DOHH2 (cell line): ENCODE measurements at regions not wholly inside any gene's neighbourhood (a gene's known extent, or its start where the extent isn't known, plus 50 kb on each side); places are given as distances from the start of the nearest gene placed in this dataset.

Source experiments
- H3F3A ChIP-seq: fragments of 200-600 bp; sonication (generic), shearing (Covaris generic); 2 replicates; pipeline ENCODE4 v1.6.0; 2016; ENCODE audit warnings: antibody characterized with exemption, mild to moderate bottlenecking; ENCODE audit not compliant: control insufficient read depth, insufficient read depth
- H3K27ac ChIP-seq: fragments of 200-600 bp; sonication (generic); 2 replicates; pipeline ENCODE4 v1.5.1; 2014; ENCODE audit warnings: low read depth, mild to moderate bottlenecking, low read length, moderate library complexity
- H3K27me3 ChIP-seq: fragments of 200-600 bp; sonication (generic); 2 replicates; pipeline ENCODE4 v1.6.1; 2014; ENCODE audit warnings: mild to moderate bottlenecking, low read length, mixed read lengths; ENCODE audit not compliant: control insufficient read depth
- H3K36me3 ChIP-seq: fragments of 200-600 bp; sonication (generic); 2 replicates; pipeline ENCODE4 v1.6.1; 2014; ENCODE audit warnings: mild to moderate bottlenecking, low read length, moderate library complexity, mixed read lengths; ENCODE audit not compliant: control insufficient read depth
- H3K4me1 ChIP-seq: fragments of 200-600 bp; sonication (generic); 2 replicates; pipeline ENCODE4 v1.6.1; 2014; ENCODE audit warnings: mild to moderate bottlenecking, low read length, mixed read lengths; ENCODE audit not compliant: control insufficient read depth
- H3K4me2 ChIP-seq: fragments of 200-600 bp; sonication (generic); 2 replicates; pipeline ENCODE4 v1.6.0; 2014; ENCODE audit warnings: mild to moderate bottlenecking, low read length, moderate library complexity
- H3K4me3 ChIP-seq: fragments of 200-600 bp; sonication (generic); 2 replicates; pipeline ENCODE4 v1.5.1; 2014; ENCODE audit warnings: mild to moderate bottlenecking, low read length, mixed read lengths
- H3K79me2 ChIP-seq: fragments of 200-600 bp; sonication (generic); 2 replicates; pipeline ENCODE4 v1.6.1; 2014; ENCODE audit warnings: mild to moderate bottlenecking, low read length, mixed read lengths; ENCODE audit not compliant: control insufficient read depth
- H3K9me2 ChIP-seq: fragments of 200-600 bp; sonication (generic); replicated peaks from 2 replicates; pipeline ENCODE4 v1.6.1; 2014; ENCODE audit warnings: mild to moderate bottlenecking, low read length, mixed read lengths; ENCODE audit not compliant: control insufficient read depth
- H3K9me3 ChIP-seq: fragments of 200-600 bp; sonication (generic); 2 replicates; pipeline ENCODE4 v1.6.1; 2014; ENCODE audit warnings: antibody characterized with exemption, low read length, mixed read lengths; ENCODE audit not compliant: control insufficient read depth, insufficient read depth
- H4K20me1 ChIP-seq: fragments of 200-600 bp; sonication (generic); 2 replicates; pipeline ENCODE4 v1.6.0; 2014; ENCODE audit warnings: low read depth, mild to moderate bottlenecking, antibody characterized with exemption, low read length, moderate library complexity; ENCODE audit not compliant: control insufficient read depth, insufficient read depth
- EZH2phosphoT487 ChIP-seq: fragments of 200-600 bp; sonication (generic); IDR thresholded peaks from 2 replicates; pipeline ENCODE4 v1.6.1; 2017; ENCODE audit warnings: borderline replicate concordance, mild to moderate bottlenecking, antibody characterized with exemption, low read length, moderate library complexity, mixed read lengths
- TF ChIP-seq, protein P1 (sequence below): fragments of 200-600 bp; sonication (generic); IDR thresholded peaks from one replicate; pipeline ENCODE4 v1.5.1; 2014; ENCODE audit warnings: antibody characterized with exemption, mild to moderate bottlenecking, low read depth, low read length; ENCODE audit not compliant: poor library complexity, severe bottlenecking

DNA sequence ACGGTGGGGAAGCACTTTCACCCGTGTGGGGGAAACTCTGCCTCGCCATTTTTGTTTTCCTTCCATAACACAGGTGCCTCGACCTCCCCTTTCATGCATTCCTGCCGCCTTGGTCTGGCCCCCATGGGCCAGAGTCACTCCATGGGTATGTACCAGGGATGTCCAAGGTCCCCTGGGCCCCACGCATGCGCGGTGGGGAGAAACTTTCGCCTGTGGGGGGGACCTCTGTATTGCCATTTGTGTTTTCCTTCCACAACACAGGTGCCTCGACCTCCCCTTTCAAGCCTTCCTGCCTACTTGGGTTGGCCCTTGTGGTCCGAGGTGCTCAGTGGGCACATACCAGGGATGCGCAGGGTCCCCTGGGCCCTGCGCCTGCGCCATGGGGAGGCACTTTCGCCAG, 345.8 kb downstream of the ALG10 start:
- no peaks in the 10 kb centered on the region for H3K79me2 ChIP-seq
- H3K4me2 ChIP-seq = no peak overlapping the region
- no peak overlapping the region for H3K4me3 ChIP-seq
- no peaks in the 10 kb centered on the region for H4K20me1 ChIP-seq
- no peaks in the 10 kb centered on the region for H3F3A ChIP-seq
- H3K9me2 ChIP-seq = no peaks in the 10 kb centered on the region
- no peaks in the 10 kb centered on the region for H3K36me3 ChIP-seq
- H3K27ac ChIP-seq = no peak overlapping the region
- H3K27me3 ChIP-seq = no peaks in the 10 kb centered on the region
- no peak for TF ChIP-seq EZH2phosphoT487
- TF ChIP-seq, protein P1, sequence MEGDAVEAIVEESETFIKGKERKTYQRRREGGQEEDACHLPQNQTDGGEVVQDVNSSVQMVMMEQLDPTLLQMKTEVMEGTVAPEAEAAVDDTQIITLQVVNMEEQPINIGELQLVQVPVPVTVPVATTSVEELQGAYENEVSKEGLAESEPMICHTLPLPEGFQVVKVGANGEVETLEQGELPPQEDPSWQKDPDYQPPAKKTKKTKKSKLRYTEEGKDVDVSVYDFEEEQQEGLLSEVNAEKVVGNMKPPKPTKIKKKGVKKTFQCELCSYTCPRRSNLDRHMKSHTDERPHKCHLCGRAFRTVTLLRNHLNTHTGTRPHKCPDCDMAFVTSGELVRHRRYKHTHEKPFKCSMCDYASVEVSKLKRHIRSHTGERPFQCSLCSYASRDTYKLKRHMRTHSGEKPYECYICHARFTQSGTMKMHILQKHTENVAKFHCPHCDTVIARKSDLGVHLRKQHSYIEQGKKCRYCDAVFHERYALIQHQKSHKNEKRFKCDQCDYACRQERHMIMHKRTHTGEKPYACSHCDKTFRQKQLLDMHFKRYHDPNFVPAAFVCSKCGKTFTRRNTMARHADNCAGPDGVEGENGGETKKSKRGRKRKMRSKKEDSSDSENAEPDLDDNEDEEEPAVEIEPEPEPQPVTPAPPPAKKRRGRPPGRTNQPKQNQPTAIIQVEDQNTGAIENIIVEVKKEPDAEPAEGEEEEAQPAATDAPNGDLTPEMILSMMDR = no peak
- no peaks in the 10 kb centered on the region for H3K4me1 ChIP-seq
- H3K9me3 ChIP-seq = peaks cover 40% of the 10 kb centered on the region; the same call in 1 of the 2 replicates

DNA sequence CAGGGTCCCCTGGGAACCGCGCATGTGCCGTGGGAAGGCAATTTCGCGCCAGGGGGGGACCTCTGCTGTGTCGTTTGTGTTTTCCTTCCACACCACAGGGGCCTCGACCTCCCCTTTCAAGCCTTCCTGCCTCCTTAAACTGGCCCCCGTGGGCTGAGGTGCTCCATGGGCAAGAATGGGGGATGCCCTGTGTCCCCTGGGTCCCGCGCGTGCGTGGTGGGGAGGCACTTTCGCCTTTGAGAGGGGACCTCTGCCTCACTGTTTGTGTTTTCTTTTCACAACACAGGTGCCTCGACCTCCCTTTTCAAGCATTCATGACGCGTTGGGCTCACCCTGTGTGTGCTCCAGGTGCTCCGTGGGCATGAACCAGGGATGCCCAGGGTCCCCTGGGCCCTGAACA, 348.8 kb downstream of the ALG10 start:
- no peaks in the 10 kb centered on the region for H3K79me2 ChIP-seq
- no peaks in the 10 kb centered on the region for H4K20me1 ChIP-seq
- no peaks in the 10 kb centered on the region for H3F3A ChIP-seq
- no peaks in the 10 kb centered on the region for H3K36me3 ChIP-seq
- H3K27ac ChIP-seq = no peak overlapping the region
- TF ChIP-seq, protein P1 = no peak
- no peak for TF ChIP-seq EZH2phosphoT487
- no peak overlapping the region for H3K4me2 ChIP-seq
- H3K4me1 ChIP-seq = no peaks in the 10 kb centered on the region
- no peaks in the 10 kb centered on the region for H3K9me2 ChIP-seq
- H3K27me3 ChIP-seq = no peaks in the 10 kb centered on the region
- H3K4me3 ChIP-seq = no peak overlapping the region
- peaks cover 48% of the 10 kb centered on the region; the same call in 1 of the 2 replicates for H3K9me3 ChIP-seq

DNA sequence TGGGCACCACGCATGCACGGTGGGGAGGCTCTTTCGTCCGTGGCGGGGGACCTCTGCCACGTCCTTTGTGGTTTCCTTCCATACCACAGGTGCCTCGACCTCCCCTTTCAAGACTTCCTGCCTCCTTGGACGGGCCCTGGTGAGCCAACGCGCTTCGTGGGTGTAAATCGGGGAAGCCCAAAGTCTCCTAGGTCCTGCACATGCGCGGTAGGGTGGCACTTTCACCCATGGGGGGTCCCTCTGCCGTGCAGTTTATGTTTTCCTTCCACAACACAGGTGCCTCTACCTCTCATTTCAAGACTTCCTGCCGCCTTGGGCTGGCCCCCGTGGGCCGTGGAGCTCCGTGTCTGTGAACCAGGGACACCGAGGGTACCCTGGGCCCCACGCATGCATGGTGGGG, 349.7 kb downstream of the ALG10 start:
- no peaks in the 10 kb centered on the region for H3K27me3 ChIP-seq
- peaks cover 40% of the 10 kb centered on the region; the same call in 1 of the 2 replicates for H3K9me3 ChIP-seq
- H3F3A ChIP-seq = no peaks in the 10 kb centered on the region
- no peaks in the 10 kb centered on the region for H3K79me2 ChIP-seq
- no peak for TF ChIP-seq EZH2phosphoT487
- TF ChIP-seq, protein P1 = no peak
- H3K36me3 ChIP-seq = no peaks in the 10 kb centered on the region
- no peak overlapping the region for H3K27ac ChIP-seq
- no peak overlapping the region for H3K4me3 ChIP-seq
- no peaks in the 10 kb centered on the region for H4K20me1 ChIP-seq
- H3K4me1 ChIP-seq = no peaks in the 10 kb centered on the region
- no peak overlapping the region for H3K4me2 ChIP-seq
- no peaks in the 10 kb centered on the region for H3K9me2 ChIP-seq

DNA sequence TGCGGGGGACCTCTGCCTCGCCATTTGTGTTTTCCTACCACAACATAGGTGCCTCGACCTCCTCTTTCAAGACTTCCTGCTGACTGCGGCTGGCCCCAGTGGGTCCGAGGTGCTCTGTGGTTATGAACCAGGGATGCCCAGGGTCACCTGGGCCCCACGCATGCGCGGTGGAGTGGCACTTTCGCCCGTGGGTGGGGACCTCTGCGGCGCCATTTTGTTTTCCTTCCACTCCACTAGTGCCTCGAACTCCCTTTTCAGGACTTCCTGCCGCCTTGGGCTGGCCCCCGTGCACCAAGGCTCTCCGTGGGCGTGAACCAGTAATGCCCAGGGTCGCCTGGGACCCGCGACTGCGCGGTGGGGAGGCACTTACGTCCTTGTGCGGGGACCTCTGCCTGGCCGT, 351.6 kb downstream of the ALG10 start:
- TF ChIP-seq EZH2phosphoT487 = no peak
- TF ChIP-seq, protein P1 = no peak
- Histone ChIP-seq H3K27ac (no peak overlapping the region), H3K9me3 (peaks cover 32% of the 10 kb centered on the region; the same call in 1 of the 2 replicates), H3K36me3 (no peaks in the 10 kb centered on the region), H3F3A (no peaks in the 10 kb centered on the region), H3K4me1 (no peaks in the 10 kb centered on the region), H3K4me2 (no peak overlapping the region), H3K9me2 (no peaks in the 10 kb centered on the region), H3K4me3 (no peak overlapping the region), H3K79me2 (no peaks in the 10 kb centered on the region), H4K20me1 (no peaks in the 10 kb centered on the region), H3K27me3 (no peaks in the 10 kb centered on the region)
